ENCODE measurements at regions not wholly inside any gene's neighbourhood (a gene's known extent, or its start where the extent isn't known, plus 50 kb on each side); places are given as distances from the start of the nearest gene placed in this dataset.
A peak's percentile ranks its signal among the peaks of the same experiment; 100 is the strongest.

DNA sequence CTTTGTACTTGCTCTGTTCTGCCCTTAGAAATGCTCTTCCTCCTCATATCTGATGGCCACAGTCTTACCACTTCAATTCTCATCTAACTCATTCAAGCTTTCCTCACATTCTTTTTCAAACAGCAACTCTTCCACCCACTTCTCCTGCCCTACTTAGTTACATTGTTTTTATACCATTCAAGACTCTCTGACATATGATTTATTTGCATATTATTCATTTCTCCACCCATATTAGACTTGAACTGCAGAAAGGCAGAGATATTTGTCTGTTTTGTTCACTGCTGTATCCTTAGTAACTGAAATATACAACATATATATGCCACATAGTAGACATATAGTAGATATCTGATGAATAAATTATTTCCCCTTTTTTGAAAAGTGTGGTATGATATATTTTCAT lies 95.5 kb upstream of the DCN start:
- ATAC-seq (no peak), DNase-seq (no peak)
- intact Hi-C loops (cut with DNase I) = no loop called here
- no peak overlapping the region for H3K27ac ChIP-seq
- no peaks in the 10 kb centered on the region for H3K36me3 ChIP-seq
- no peak overlapping the region for H3K4me3 ChIP-seq
- peaks cover 10% of the 10 kb centered on the region for H3K4me1 ChIP-seq
- no peaks in the 10 kb centered on the region for H3K9me3 ChIP-seq
- TF ChIP-seq, protein P1, sequence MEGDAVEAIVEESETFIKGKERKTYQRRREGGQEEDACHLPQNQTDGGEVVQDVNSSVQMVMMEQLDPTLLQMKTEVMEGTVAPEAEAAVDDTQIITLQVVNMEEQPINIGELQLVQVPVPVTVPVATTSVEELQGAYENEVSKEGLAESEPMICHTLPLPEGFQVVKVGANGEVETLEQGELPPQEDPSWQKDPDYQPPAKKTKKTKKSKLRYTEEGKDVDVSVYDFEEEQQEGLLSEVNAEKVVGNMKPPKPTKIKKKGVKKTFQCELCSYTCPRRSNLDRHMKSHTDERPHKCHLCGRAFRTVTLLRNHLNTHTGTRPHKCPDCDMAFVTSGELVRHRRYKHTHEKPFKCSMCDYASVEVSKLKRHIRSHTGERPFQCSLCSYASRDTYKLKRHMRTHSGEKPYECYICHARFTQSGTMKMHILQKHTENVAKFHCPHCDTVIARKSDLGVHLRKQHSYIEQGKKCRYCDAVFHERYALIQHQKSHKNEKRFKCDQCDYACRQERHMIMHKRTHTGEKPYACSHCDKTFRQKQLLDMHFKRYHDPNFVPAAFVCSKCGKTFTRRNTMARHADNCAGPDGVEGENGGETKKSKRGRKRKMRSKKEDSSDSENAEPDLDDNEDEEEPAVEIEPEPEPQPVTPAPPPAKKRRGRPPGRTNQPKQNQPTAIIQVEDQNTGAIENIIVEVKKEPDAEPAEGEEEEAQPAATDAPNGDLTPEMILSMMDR (IDR thresholded peaks at IDR 0.05) = no peak
- no peaks in the 10 kb centered on the region for H3K27me3 ChIP-seq (ENCODE audit: low read depth)

DNA sequence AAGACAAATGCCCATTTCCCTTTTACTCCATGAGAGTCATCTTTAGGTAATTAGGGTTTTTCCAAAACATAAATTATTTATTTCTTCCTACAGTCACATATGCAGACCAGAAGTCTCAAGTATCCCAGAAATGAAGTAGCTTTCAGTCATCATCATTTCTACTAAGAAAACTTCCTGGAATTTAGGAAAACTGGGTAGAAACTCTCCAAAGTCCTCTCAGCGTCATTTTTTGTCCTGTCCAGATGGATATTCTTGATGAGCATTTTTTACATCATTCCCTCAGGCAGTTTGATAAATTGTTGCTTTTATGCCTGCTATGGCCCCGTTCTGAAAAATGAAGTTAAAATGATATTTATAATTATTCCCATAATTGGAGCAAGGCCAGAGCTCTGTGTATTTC lies 93.9 kb upstream of the DCN start:
- DNase-seq (no peak), ATAC-seq (no peak)
- intact Hi-C loops (cut with DNase I) = no loop called here
- Histone ChIP-seq H3K27me3 (ENCODE audit: low read depth) (no peaks in the 10 kb centered on the region), H3K4me3 (no peak overlapping the region), H3K4me1 (peaks cover 10% of the 10 kb centered on the region), H3K9me3 (no peaks in the 10 kb centered on the region), H3K27ac (no peak overlapping the region), H3K36me3 (no peaks in the 10 kb centered on the region)
- TF ChIP-seq, protein P1 (IDR thresholded peaks at IDR 0.05) = no peak

DNA sequence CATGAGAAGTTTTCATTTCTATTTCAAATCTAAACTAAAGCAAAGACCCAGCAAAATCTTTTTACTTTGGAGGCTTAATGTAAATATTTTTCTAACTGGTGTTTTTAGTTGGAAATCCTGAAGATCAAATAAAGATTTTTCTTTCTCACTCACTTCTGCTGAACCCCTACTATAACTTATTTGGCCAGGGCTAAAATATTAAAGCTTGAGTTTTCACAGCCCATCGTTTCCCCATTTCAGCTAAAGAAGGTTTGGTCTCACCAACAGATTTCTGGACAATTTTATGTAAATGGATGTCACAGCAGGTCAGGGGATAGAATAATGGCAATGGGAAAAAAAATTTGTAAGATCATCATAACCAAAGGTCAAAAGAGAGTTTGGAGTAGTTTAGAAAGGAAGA lies 92.7 kb upstream of the DCN start:
- DNase-seq = no peak
- TF ChIP-seq, protein P1 (IDR thresholded peaks at IDR 0.05) = no peak
- no peak for ATAC-seq
- Histone ChIP-seq H3K4me1 (peaks cover 10% of the 10 kb centered on the region), H3K27me3 (ENCODE audit: low read depth) (no peaks in the 10 kb centered on the region), H3K27ac (peak overlapping the region; percentile 50), H3K4me3 (no peak overlapping the region), H3K9me3 (no peaks in the 10 kb centered on the region), H3K36me3 (no peaks in the 10 kb centered on the region)
- intact Hi-C loops (cut with DNase I) = no loop called here

DNA sequence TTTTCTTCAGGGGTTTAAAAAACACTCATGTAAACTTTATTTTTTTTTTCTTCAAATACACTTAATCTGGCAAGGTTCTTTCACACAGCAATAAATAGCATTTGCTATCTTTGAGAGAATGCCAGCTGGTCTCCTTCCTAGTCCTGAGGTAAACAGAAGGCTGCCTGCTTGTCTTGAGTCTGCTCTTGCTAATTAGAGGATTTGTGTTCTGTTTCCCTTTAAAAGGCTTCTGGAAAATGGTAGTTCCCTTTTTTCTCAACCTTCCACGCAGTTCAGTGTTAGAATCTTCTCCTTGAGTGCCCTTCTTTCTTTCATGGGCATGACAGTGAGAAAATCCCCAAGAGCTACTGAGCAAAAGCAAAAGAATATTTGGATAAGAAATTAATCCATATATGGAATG lies 92.3 kb upstream of the DCN start:
- ATAC-seq (no peak), DNase-seq (no peak)
- H3K36me3 ChIP-seq = no peaks in the 10 kb centered on the region
- no peak overlapping the region for H3K4me3 ChIP-seq
- peaks cover 10% of the 10 kb centered on the region for H3K4me1 ChIP-seq
- intact Hi-C loops (cut with DNase I) = no loop called here
- H3K9me3 ChIP-seq = no peaks in the 10 kb centered on the region
- peak overlapping the region; percentile 50 for H3K27ac ChIP-seq
- TF ChIP-seq, protein P1 (IDR thresholded peaks at IDR 0.05) = no peak
- no peaks in the 10 kb centered on the region for H3K27me3 ChIP-seq (ENCODE audit: low read depth)

DNA sequence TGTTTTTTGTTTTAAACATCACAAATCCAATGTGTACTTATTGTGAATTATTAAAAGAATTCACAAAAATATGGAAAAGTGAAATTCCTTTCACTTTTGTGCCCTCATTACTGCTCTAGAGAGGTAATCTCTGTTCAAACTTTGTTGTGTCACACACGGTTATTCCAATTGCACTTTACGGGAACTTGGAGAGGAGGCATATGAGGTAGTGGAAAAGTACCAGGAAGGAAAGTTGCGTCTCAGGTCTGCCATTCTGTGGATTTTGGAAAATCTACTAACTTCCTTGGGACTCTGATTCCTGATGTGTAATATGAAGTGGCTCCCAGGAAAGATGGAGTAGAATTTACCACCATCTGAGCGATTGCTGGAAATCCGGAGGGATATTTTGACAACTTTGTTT lies 90.9 kb upstream of the DCN start:
- intact Hi-C loops (cut with DNase I) = no loop called here
- Histone ChIP-seq H3K4me3 (no peak overlapping the region), H3K36me3 (no peaks in the 10 kb centered on the region), H3K4me1 (peaks cover 10% of the 10 kb centered on the region), H3K27ac (peak overlapping the region; percentile 50), H3K27me3 (ENCODE audit: low read depth) (no peaks in the 10 kb centered on the region), H3K9me3 (no peaks in the 10 kb centered on the region)
- no peak for DNase-seq
- TF ChIP-seq, protein P1 (IDR thresholded peaks at IDR 0.05) = no peak
- peak in 1 of 2 donors; percentile 60 for ATAC-seq

All from lower lobe of right lung (tissue), 2 donors.